Astrocyte (in vitro differentiated cells and primary cell): ENCODE measurements at regions not wholly inside any gene's neighbourhood (a gene's known extent, or its start where the extent isn't known, plus 50 kb on each side); places are given as distances from the start of the nearest gene placed in this dataset.
"Not testable (repeated sequence)": the region's sequence is repeated elsewhere in the genome, so short reads cannot be mapped to it uniquely, and the experiment has no call there.

ENCODE experiments used
- DNase-seq: peaks from one replicate; pipeline ENCODE4 v3.0.0-alpha.2; 2010; ENCODE audit warnings: low read depth
- FAIRE-seq: peaks from 2 replicates; lab custom pipeline; 2011; peaks lifted over from hg19 to GRCh38; lab: Jason Lieb, UNC
- H2AFZ ChIP-seq: 2 replicates; pipeline ENCODE4 v1.6.0; 2012; ENCODE audit warnings: low read depth, low read length, inconsistent platforms
- H3K27ac ChIP-seq: 2 replicates; pipeline ENCODE4 v1.5.1; 2011; ENCODE audit warnings: low read depth, low read length, inconsistent platforms
- H3K27me3 ChIP-seq: 2 replicates; pipeline ENCODE4 v1.6.0; 2011; ENCODE audit warnings: low read length, inconsistent platforms; ENCODE audit not compliant: insufficient read depth
- H3K36me3 ChIP-seq: 2 replicates; pipeline ENCODE4 v1.5.1; 2011; ENCODE audit warnings: low read length, inconsistent platforms; ENCODE audit not compliant: insufficient read depth
- H3K4me1 ChIP-seq: 2 replicates; pipeline ENCODE4 v1.5.1; 2011; ENCODE audit warnings: low read length, inconsistent platforms; ENCODE audit not compliant: insufficient read depth
- H3K4me2 ChIP-seq: 2 replicates; pipeline ENCODE4 v1.6.0; 2012; ENCODE audit warnings: low read length, inconsistent platforms
- H3K4me3 ChIP-seq: 2 replicates; pipeline ENCODE4 v1.5.1; 2011; ENCODE audit warnings: low read depth, mild to moderate bottlenecking, low read length, inconsistent platforms; ENCODE audit not compliant: insufficient read depth
- H3K79me2 ChIP-seq: 2 replicates; pipeline ENCODE4 v1.6.0; 2012; ENCODE audit warnings: mild to moderate bottlenecking, low read length, inconsistent platforms; ENCODE audit not compliant: insufficient read depth
- H3K9ac ChIP-seq: 2 replicates; pipeline ENCODE4 v1.6.0; 2012; ENCODE audit warnings: mild to moderate bottlenecking, low read length, inconsistent platforms
- H3K9me3 ChIP-seq: 2 replicates; pipeline ENCODE4 v1.5.1; 2012; ENCODE audit warnings: low read depth, mild to moderate bottlenecking, low read length, inconsistent platforms; ENCODE audit not compliant: insufficient read depth
- H4K20me1 ChIP-seq: 2 replicates; pipeline ENCODE4 v1.6.0; 2012; ENCODE audit warnings: low read length, inconsistent platforms; ENCODE audit not compliant: insufficient read depth
- H3K27ac Mint-ChIP-seq: one replicate; pipeline ENCODE4 v1.8.0; 2021; ENCODE audit warnings: mild to moderate bottlenecking, mixed read lengths; ENCODE audit not compliant: unreplicated experiment
- H3K27me3 Mint-ChIP-seq: one replicate; pipeline ENCODE4 v1.8.0; 2021; ENCODE audit warnings: low read depth, mixed read lengths; ENCODE audit not compliant: unreplicated experiment
- H3K36me3 Mint-ChIP-seq: one replicate; pipeline ENCODE4 v1.8.0; 2021; ENCODE audit warnings: low read depth, mixed read lengths; ENCODE audit not compliant: unreplicated experiment
- H3K4me1 Mint-ChIP-seq: one replicate; pipeline ENCODE4 v1.8.0; 2021; ENCODE audit warnings: low read depth, mixed read lengths; ENCODE audit not compliant: unreplicated experiment
- H3K4me3 Mint-ChIP-seq: one replicate; pipeline ENCODE4 v1.8.0; 2021; ENCODE audit warnings: mild to moderate bottlenecking, moderate library complexity, mixed read lengths; ENCODE audit not compliant: unreplicated experiment
- H3K9me3 Mint-ChIP-seq: one replicate; pipeline ENCODE4 v1.8.0; 2021; ENCODE audit warnings: mild to moderate bottlenecking, mixed read lengths; ENCODE audit not compliant: unreplicated experiment
- CTCF ChIP-seq: IDR thresholded peaks from 2 replicates; pipeline ENCODE4 v1.5.1; 2011; ENCODE audit warnings: low read depth, mild to moderate bottlenecking, inconsistent platforms, low read length, moderate library complexity; ENCODE audit not compliant: insufficient read depth
- EZH2 ChIP-seq: IDR thresholded peaks from 2 replicates; pipeline ENCODE4 v1.6.1; 2012; ENCODE audit warnings: mild to moderate bottlenecking, low read length, inconsistent platforms; ENCODE audit not compliant: insufficient read depth

- no peak for TF ChIP-seq EZH2
- TF ChIP-seq CTCF, result no peak
- Histone ChIP-seq H2AFZ (no peak overlapping the region), H3K27ac (no peak overlapping the region), H3K79me2 (no peaks in the 10 kb centered on the region), H3K4me3 (no peak overlapping the region), H3K36me3 (no peaks in the 10 kb centered on the region), H3K27me3 (no peaks in the 10 kb centered on the region), H3K9me3 (no peaks in the 10 kb centered on the region), H4K20me1 (no peaks in the 10 kb centered on the region), H3K9ac (no peak overlapping the region), H3K4me2 (no peak overlapping the region), H3K4me1 (no peaks in the 10 kb centered on the region)
- FAIRE-seq (no peak), DNase-seq (no peak)
- Mint-ChIP-seq H3K9me3 (peaks cover 9% of the 10 kb centered on the region), H3K4me1 (no peaks in the 10 kb centered on the region), H3K27me3 (no peaks in the 10 kb centered on the region), H3K36me3 (no peaks in the 10 kb centered on the region), H3K27ac (no peak overlapping the region), H3K4me3 (no peak overlapping the region)
Observed at GRCh38 chr6:78383968-78384367, 483.4 kb upstream of the IRAK1BP1 start.

- H2AFZ ChIP-seq, H3K4me1 Mint-ChIP-seq, H3K27me3 ChIP-seq, H3K27me3 Mint-ChIP-seq, H3K4me2 ChIP-seq, H3K4me3 ChIP-seq, H3K9ac ChIP-seq, H3K27ac Mint-ChIP-seq, H3K4me3 Mint-ChIP-seq, H4K20me1 ChIP-seq, H3K9me3 ChIP-seq, H3K27ac ChIP-seq, FAIRE-seq, H3K9me3 Mint-ChIP-seq, H3K36me3 ChIP-seq, H3K4me1 ChIP-seq, DNase-seq, H3K36me3 Mint-ChIP-seq, H3K79me2 ChIP-seq: not testable (repeated sequence)
Observed at GRCh38 chr6:78386854-78387253, 480.5 kb upstream of the IRAK1BP1 start.

- DNase-seq (no peak), FAIRE-seq (no peak)
- Mint-ChIP-seq H3K27ac (no peak overlapping the region), H3K4me1 (no peaks in the 10 kb centered on the region), H3K4me3 (no peak overlapping the region), H3K36me3 (no peaks in the 10 kb centered on the region), H3K27me3 (no peaks in the 10 kb centered on the region), H3K9me3 (peaks cover 9% of the 10 kb centered on the region)
- H3K9me3 ChIP-seq, result no peaks in the 10 kb centered on the region
- TF ChIP-seq EZH2, result no peak
- no peak for TF ChIP-seq CTCF
- H3K27ac ChIP-seq, result no peak overlapping the region
- no peak overlapping the region for H3K4me2 ChIP-seq
- no peaks in the 10 kb centered on the region for H3K36me3 ChIP-seq
- no peak overlapping the region for H2AFZ ChIP-seq
- H3K27me3 ChIP-seq, result no peaks in the 10 kb centered on the region
- H4K20me1 ChIP-seq, result no peaks in the 10 kb centered on the region
- no peak overlapping the region for H3K9ac ChIP-seq
- H3K4me3 ChIP-seq, result no peak overlapping the region
- H3K4me1 ChIP-seq, result no peaks in the 10 kb centered on the region
- no peaks in the 10 kb centered on the region for H3K79me2 ChIP-seq
Observed at GRCh38 chr6:78390066-78390465, 477.3 kb upstream of the IRAK1BP1 start.
